KBM-7 (cell line): ENCODE measurements at regions not wholly inside any gene's neighbourhood (a gene's known extent, or its start where the extent isn't known, plus 50 kb on each side); places are given as distances from the start of the nearest gene placed in this dataset.

Experiments
- DNase-seq: peaks from one replicate; pipeline ENCODE4 v3.0.0-alpha.2; 2015
- in situ Hi-C: fragments of 300-500 bp; cut with MboI; formaldehyde crosslinking; loops from 2 replicates; pipeline ENCODE4 v1.14.3; 2020; ENCODE audit warnings: low sequenced_read_pairs, low pct_unique_long_range_greater_than_20kb, mixed read lengths

DNA sequence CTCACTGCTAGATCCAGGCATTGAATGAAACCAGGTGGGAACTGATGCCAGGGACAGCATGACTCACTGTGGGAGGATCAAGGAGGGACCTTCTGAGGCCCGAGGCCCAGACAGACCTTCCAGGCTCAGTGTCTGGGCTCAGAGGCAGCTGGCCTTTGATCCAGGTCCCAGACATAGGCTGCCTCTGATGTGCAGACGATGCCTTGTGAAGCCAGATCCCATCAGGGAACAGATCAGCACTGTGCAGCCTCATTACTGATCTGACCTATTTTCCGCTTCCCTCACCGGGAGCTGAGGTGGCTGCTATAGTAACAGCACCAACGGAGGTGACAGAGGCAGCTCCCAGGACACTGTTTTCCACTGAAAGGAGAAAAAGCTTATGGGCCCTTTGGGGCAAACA, 399.5 kb downstream of the MATN1 start:
- no peak for DNase-seq
- in situ Hi-C loops = no loop called here

- in situ Hi-C loops = no loop called here
- no peak for DNase-seq
These were observed 400.0 kb downstream of the MATN1 start for GRCh38 chr1:30323352-30323751.

- in situ Hi-C loops = no loop called here
- no peak for DNase-seq
These were observed 400.5 kb downstream of the MATN1 start for GRCh38 chr1:30322859-30323257.

DNA sequence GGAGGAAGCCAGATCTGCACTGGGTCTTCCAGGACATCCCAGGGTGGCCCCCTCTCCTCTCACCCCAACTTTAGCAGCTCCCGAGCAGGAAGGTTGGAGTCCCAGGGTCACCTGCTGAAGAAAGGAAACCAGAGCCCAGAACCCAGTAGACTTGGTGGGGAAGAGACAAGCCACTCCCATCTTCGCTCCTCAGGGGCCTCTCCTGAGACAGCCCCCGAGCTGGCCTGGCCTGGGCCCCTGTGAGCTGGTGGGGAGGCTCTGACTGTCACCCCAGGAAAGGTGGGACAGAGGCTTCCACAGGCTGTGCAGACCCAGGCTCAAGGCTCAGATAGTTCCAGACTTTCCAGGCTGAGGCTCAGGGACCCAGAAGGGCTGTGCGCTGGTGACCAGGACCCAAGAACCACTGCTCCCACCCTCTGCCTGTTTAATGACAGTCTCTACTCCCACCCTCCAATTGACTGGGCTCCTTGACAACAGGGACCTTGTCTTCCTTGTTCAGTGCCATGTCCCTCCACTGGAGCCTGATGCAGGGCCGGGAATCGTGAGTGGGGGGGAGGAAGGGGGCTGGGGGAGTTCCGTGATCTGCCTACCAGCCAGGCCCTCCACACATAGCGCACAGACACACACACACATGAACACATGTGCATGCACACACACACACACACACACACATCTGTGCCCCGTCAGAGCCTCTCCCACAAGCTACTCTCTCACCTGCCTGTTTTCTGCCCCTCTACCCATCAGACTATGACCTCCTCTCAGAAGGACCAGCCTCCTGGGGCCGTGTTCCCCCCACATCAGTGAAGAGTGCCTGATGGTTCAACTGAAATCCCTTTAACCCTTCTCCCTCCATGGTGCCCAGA, 401.2 kb downstream of the MATN1 start:
- in situ Hi-C loops = no loop called here
- no peak for DNase-seq

DNA sequence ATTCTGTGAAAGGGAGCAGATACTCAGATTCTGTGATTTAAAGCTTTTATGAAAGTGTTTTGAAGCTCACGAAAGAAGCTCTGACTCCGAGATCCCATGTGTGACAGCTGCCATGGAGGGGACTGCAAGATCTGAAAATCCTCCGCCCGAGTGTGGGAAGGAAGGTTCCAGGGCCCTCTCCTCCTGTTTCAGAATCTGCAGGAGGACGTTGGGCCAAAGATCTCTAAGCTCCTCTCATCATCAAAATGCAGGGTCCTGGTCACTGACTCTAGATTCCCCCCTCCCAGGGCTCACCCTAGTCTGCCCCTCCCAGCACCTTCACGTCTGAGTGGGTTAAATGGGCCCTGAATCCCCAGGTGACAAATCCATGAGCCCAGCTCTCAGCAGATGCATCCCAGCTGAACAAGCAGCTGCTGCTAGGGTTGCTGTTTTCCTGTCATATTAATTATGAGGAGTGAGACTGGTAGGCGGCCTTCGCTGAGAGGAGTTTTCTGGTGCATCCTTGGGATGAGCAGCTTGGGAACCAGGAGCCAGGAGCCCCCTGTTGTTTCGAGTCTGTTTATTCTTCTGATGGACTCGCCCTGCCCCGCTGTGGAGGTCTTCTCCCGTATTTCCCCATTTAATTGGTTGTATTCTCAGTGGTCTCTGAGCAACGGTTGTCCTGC, 402.0 kb downstream of the MATN1 start:
- in situ Hi-C loops = no loop called here
- DNase-seq = no peak

DNA sequence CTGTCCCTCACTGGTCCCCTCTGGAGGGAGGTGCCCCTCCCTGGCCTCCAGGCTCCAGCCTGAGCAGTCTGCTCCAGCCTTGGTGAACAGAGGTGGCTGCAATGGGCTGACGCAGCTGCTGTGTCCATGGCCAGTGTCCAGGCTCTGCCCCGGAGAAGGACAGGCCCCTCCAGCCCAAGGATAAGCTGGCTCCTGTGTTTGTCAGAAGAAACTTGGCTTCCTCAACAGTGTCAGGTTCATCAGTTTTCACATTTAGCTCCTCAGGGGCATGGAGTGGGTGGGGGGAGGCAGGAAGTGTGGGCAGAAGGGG, 402.8 kb downstream of the MATN1 start:
- in situ Hi-C loops = no loop called here
- no peak for DNase-seq

GRCh38 chr1:30319765-30320580, 403.4 kb downstream of the MATN1 start:
- in situ Hi-C loops = no loop called here
- DNase-seq = no peak

- no peak for DNase-seq
- in situ Hi-C loops = no loop called here
These were observed 404.3 kb downstream of the MATN1 start for GRCh38 chr1:30318864-30319718.

GRCh38 chr1:30318413-30318812, 405.0 kb downstream of the MATN1 start:
- DNase-seq = no peak
- in situ Hi-C loops = no loop called here

GRCh38 chr1:30317921-30318320, 405.5 kb downstream of the MATN1 start:
- DNase-seq = no peak
- in situ Hi-C loops = no loop called here

- in situ Hi-C loops = no loop called here
- no peak for DNase-seq
These were observed 407.3 kb downstream of the MATN1 start for GRCh38 chr1:30316056-30316455.

DNA sequence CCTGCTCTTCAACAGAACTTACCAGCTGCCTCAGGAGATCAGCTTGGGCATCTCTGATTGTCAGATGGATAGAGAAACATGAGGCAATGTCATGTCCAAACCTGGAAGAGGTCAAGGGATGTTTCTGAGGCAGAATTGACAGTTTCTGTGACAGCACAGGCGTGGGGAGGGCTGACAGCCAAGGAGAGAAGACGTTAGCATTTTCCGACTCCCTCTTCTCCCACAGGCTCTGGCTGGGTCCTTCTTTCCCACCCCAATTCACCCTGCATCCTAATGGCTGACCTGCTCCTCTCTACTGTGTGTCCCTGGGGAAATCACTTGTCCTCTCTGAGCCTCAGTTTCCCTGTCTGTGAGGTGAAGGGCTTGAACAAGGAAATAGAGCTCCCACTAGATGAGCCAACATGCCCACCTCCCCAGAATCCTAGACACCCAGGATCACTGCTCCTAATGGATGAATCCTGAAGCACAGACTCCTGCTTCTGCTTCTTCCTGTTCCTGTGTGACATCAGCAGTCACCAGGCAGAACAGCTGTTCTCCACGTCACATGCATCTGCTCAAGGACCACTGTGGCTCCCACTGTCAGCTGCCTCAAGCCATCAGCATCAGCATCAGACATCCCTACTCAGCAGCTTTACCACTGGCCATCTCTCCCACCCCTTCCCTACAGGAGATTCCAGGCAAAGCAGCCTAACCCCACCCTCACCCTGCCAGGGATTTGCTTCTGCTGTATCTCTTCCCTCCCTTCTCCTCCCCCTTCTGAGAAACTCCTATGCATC, 408.0 kb downstream of the MATN1 start:
- DNase-seq = no peak
- in situ Hi-C loops = no loop called here

DNA sequence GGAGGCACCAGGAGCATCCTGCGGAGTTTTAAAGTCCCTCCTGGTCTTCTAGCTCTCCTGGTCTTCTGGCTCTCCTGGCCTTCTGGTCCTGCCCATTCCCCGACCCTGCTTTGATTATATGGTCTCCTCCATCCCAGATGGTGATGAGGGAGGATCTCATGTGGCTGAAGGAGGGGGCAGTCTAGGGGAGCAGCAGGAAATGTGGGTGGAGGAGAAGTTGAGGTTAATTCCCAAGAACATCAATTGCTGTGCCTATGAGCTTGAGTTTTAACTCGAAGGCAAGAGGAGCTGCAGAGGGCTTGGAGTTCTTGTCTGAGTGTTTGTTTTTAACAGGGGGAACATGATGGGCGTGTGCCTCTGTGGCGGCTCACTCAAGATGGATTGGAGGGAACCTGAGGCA, 408.8 kb downstream of the MATN1 start:
- DNase-seq = no peak
- in situ Hi-C loops = no loop called here

DNA sequence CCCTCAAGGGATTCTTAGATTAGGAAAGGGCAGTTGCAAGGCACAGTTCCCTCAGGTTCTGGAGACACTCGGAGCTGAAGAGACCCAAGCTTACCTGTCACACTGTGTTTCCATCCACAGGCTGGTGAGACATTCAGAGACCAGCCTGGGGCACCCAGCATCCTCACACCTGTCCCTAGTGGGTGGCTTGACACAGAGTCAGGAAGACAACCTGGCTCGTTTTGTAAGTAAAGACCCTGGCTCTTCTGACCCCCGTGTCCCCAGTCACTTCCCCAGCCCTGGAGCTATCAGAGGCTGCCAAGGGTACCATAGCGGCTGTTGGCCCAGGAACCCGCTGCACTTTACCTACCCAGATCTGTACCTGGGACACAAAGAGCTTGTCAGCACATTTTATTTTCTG, 409.8 kb downstream of the MATN1 start:
- in situ Hi-C loops = no loop called here
- DNase-seq = no peak

GRCh38 chr1:30313176-30313575, 410.2 kb downstream of the MATN1 start:
- DNase-seq = no peak
- in situ Hi-C loops = no loop called here

GRCh38 chr1:30312226-30312625, 411.2 kb downstream of the MATN1 start:
- DNase-seq = no peak
- in situ Hi-C loops = no loop called here

- no peak for DNase-seq
- in situ Hi-C loops = no loop called here
These were observed 411.6 kb downstream of the MATN1 start for GRCh38 chr1:30311749-30312148.

- in situ Hi-C loops = no loop called here
- no peak for DNase-seq
These were observed 412.2 kb downstream of the MATN1 start for GRCh38 chr1:30310966-30311742.
